ENCODE measurements at regions not wholly inside any gene's neighbourhood (a gene's known extent, or its start where the extent isn't known, plus 50 kb on each side); places are given as distances from the start of the nearest gene placed in this dataset.

DNA sequence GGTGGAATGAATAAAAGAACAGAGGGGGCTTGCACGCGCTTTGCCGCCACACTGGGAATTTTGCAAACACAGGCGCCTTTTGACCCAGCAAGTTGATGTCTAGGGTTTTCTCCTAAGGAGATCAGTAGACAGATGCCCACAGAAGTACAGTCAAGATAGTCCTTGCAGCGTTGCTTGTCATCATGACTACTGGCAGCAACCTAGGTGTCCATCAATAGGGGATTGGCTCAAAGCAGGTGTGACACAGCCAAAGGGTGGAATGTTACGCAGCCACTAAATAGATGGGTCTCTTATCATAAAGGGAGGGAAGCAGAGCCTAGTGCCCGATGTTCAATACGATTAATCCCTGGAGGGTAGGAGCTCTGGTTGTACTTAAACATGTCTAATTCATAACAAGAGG, 63.8 kb upstream of the GGTA1 start (continued):
- TF ChIP-seq, protein P1, sequence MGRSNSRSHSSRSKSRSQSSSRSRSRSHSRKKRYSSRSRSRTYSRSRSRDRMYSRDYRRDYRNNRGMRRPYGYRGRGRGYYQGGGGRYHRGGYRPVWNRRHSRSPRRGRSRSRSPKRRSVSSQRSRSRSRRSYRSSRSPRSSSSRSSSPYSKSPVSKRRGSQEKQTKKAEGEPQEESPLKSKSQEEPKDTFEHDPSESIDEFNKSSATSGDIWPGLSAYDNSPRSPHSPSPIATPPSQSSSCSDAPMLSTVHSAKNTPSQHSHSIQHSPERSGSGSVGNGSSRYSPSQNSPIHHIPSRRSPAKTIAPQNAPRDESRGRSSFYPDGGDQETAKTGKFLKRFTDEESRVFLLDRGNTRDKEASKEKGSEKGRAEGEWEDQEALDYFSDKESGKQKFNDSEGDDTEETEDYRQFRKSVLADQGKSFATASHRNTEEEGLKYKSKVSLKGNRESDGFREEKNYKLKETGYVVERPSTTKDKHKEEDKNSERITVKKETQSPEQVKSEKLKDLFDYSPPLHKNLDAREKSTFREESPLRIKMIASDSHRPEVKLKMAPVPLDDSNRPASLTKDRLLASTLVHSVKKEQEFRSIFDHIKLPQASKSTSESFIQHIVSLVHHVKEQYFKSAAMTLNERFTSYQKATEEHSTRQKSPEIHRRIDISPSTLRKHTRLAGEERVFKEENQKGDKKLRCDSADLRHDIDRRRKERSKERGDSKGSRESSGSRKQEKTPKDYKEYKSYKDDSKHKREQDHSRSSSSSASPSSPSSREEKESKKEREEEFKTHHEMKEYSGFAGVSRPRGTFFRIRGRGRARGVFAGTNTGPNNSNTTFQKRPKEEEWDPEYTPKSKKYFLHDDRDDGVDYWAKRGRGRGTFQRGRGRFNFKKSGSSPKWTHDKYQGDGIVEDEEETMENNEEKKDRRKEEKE (IDR thresholded peaks at IDR 0.05): no peak

DNA sequence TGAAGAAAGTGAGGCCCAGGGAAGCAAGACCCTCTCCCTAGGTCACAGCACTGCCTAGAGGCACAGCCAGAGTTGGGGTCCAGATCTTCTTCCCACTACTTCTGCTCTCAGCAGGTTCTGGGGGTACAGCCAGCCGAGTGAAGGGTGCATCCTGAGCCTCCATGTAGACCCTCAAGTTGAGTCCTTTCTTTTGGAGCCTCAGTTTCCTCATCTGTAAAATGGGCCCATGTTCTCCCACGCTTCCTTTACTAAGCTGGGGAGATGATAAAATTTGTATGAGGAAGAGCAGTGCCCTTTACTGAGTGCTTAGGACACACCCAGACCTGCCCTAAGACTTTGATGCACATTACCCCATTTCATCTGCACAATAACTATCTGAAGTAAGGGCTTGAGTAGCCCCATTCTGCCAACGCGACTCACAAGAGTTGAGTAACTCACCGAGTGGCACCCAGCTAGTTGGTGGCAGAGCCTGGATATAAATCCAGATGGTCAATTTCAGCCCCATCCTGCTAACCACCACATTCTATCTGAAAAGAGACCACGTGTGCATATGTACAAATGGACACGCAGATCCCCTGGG, 64.3 kb upstream of the GGTA1 start:
- H3K9me3 ChIP-seq (replicated peaks; ENCODE audit: control insufficient read depth, insufficient read depth, low read length): no peaks in the 10 kb centered on the region
- H3K27me3 ChIP-seq (replicated peaks in 1 of 2; ENCODE audit: control insufficient read depth in 2 of 2, insufficient read depth in 2 of 2, low read length in 1 of 2): peaks cover 3% of the 10 kb centered on the region in 2 experiments; a peak in 3 of 4 replicates
- H3K27ac ChIP-seq (ENCODE audit: control insufficient read depth, insufficient read depth): no peak overlapping the region
- BruUV-seq (replicated peaks): no TSS peak
- ATAC-seq (no peak), FAIRE-seq (no peak), DNase-seq (ENCODE audit: low read depth, low spot score) (no peak)
- intact Hi-C loops (cut with micrococcal nuclease; ENCODE audit: unreplicated experiment) (no loop called here), in situ Hi-C loops (cut with MboI) (no loop called here)
- H3K79me2 ChIP-seq (ENCODE audit: control insufficient read depth, insufficient read depth, low read length): no peaks in the 10 kb centered on the region
- no peak overlapping the region for H2AFZ ChIP-seq (ENCODE audit: control insufficient read depth, low read depth, low read length)
- H3K4me1 ChIP-seq (ENCODE audit: control insufficient read depth, insufficient read depth, low read length): peaks cover 5% of the 10 kb centered on the region
- ChIA-PET POLR2A (no interaction called here), RAD21 (ENCODE audit: unreplicated experiment) (no interaction called here), CTCF (interaction anchor here (1.2 kb wide), 1 partner anchor 18 kb away, joined by 4 read pairs; no protein-coding TSS in a partner anchor), SMC1A (ENCODE audit: uncharacterized antibody, unreplicated experiment) (no interaction called here)
- H3K36me3 ChIP-seq (ENCODE audit: control insufficient read depth in 2 of 2, insufficient read depth in 2 of 2, low read length in 1 of 2): no peaks in the 10 kb centered on the region
- H3K4me2 ChIP-seq (ENCODE audit: control insufficient read depth, insufficient read depth): no peak overlapping the region
- H3K4me3 ChIP-seq: no peak overlapping the region
- no peak overlapping the region for H3K9ac ChIP-seq (ENCODE audit: control insufficient read depth, insufficient read depth, low read length)
- H4K20me1 ChIP-seq (ENCODE audit: control insufficient read depth, insufficient read depth): no peaks in the 10 kb centered on the region
- WGBS (ENCODE audit: insufficient coverage, insufficient replicate concordance, low lambda C conversion rate, missing lambda C conversion rate): 36% methylated on average over 7 of the region's 7 CpGs
- TF ChIP-seq, protein P2, sequence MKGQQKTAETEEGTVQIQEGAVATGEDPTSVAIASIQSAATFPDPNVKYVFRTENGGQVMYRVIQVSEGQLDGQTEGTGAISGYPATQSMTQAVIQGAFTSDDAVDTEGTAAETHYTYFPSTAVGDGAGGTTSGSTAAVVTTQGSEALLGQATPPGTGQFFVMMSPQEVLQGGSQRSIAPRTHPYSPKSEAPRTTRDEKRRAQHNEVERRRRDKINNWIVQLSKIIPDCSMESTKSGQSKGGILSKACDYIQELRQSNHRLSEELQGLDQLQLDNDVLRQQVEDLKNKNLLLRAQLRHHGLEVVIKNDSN (IDR thresholded peaks at IDR 0.05; ENCODE audit: borderline replicate concordance, extremely low read length, insufficient read depth, low read depth, low read length): no peak
- no peak for TF ChIP-seq ZNF207 (IDR thresholded peaks at IDR 0.05; ENCODE audit: borderline replicate concordance)
- TF ChIP-seq RAD51 (IDR thresholded peaks at IDR 0.05): no peak
- no peak for TF ChIP-seq CHD4 (IDR thresholded peaks at IDR 0.05)
- TF ChIP-seq NFIC (IDR thresholded peaks at IDR 0.05; ENCODE audit: low read depth, low read length): no peak
- no peak for TF ChIP-seq IKZF1 (conservative IDR thresholded peaks at IDR 0.05)
- TF ChIP-seq, protein P3, sequence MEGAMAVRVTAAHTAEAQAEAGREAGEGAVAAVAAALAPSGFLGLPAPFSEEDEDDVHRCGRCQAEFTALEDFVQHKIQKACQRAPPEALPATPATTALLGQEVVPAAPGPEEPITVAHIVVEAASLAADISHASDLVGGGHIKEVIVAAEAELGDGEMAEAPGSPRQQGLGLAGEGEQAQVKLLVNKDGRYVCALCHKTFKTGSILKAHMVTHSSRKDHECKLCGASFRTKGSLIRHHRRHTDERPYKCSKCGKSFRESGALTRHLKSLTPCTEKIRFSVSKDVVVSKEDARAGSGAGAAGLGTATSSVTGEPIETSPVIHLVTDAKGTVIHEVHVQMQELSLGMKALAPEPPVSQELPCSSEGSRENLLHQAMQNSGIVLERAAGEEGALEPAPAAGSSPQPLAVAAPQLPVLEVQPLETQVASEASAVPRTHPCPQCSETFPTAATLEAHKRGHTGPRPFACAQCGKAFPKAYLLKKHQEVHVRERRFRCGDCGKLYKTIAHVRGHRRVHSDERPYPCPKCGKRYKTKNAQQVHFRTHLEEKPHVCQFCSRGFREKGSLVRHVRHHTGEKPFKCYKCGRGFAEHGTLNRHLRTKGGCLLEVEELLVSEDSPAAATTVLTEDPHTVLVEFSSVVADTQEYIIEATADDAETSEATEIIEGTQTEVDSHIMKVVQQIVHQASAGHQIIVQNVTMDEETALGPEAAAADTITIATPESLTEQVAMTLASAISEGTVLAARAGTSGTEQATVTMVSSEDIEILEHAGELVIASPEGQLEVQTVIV (IDR thresholded peaks at IDR 0.05; ENCODE audit: borderline replicate concordance, partially characterized antibody): no peak
- TF ChIP-seq HDGF (IDR thresholded peaks at IDR 0.05): no peak
- TF ChIP-seq, protein P4, sequence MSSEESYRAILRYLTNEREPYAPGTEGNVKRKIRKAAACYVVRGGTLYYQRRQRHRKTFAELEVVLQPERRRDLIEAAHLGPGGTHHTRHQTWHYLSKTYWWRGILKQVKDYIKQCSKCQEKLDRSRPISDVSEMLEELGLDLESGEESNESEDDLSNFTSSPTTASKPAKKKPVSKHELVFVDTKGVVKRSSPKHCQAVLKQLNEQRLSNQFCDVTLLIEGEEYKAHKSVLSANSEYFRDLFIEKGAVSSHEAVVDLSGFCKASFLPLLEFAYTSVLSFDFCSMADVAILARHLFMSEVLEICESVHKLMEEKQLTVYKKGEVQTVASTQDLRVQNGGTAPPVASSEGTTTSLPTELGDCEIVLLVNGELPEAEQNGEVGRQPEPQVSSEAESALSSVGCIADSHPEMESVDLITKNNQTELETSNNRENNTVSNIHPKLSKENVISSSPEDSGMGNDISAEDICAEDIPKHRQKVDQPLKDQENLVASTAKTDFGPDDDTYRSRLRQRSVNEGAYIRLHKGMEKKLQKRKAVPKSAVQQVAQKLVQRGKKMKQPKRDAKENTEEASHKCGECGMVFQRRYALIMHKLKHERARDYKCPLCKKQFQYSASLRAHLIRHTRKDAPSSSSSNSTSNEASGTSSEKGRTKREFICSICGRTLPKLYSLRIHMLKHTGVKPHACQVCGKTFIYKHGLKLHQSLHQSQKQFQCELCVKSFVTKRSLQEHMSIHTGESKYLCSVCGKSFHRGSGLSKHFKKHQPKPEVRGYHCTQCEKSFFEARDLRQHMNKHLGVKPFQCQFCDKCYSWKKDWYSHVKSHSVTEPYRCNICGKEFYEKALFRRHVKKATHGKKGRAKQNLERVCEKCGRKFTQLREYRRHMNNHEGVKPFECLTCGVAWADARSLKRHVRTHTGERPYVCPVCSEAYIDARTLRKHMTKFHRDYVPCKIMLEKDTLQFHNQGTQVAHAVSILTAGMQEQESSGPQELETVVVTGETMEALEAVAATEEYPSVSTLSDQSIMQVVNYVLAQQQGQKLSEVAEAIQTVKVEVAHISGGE (CRISPR knock-in tag; IDR thresholded peaks at IDR 0.05): no peak
